ENCODE measurements at regions not wholly inside any gene's neighbourhood (a gene's known extent, or its start where the extent isn't known, plus 50 kb on each side); places are given as distances from the start of the nearest gene placed in this dataset.
"Not testable (repeated sequence)": the region's sequence is repeated elsewhere in the genome, so short reads cannot be mapped to it uniquely, and the experiment has no call there.

DNA sequence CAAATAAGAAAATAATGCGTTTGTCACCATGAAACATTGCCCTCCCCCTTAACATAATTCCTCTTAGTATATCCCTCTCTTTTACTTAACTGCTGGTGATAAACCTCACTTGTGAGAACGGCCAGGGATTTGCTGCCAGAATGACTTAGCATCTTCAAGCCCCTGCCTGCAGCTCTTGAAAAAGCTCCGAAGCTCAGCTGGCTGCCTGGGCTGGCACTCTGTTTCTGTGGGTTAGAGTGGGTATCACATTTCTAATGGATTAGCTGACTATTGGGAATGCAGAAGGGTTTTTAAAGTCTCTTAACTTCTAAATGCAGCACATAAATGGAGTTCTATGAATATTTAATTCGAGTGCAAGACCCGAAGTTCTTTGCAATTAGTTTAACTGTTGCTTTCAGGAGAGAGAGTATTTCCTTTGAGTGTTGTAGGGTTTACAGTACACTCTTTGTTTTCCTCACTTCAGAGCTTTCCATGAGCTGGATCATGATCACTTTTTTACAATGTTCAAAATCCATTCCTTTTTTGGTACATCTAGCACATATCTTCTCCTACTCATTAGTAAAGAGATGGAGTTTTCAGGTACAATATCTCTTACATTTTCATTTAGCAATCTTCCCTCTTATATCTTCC, 124.7 kb upstream of the RBMS3 start:
- no peak for DNase-seq

DNA sequence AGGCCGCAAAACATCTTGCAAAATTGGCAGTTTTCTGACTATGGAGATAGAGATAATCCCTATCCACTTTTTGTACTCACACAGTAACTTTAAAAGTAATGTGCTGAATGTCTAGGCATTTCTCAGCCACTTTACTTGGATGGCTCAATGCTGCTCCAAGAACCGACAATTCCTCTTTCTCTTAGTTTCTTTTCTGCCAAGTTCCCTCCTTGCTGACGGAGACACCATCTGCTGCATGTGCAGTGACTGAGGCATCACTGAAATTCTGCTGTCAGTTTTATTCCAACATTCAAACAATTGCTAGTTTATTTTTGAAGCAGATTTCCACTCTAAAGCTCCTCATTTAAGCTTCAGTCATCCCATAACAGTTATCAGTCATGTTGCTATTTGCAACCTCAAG, 116.0 kb upstream of the RBMS3 start:
- no peak for DNase-seq

DNA sequence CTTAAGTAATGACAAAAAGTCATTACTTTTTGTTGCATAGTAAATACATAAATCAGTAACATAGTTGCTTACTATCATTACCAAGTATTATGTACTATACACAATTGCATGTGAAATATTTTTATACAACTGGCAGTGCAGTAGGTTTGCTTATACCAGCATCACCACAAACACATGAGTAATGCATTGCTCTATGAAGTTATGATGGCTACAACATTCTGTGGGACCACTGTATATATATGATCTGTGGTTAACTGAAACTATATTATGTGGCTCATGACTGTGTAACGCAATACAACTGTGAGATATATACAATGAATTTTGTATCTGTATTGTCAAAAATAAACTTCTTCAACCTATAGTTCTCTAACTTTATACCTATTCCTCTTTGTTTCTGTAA, 113.7 kb upstream of the RBMS3 start:
- no peak for DNase-seq

DNA sequence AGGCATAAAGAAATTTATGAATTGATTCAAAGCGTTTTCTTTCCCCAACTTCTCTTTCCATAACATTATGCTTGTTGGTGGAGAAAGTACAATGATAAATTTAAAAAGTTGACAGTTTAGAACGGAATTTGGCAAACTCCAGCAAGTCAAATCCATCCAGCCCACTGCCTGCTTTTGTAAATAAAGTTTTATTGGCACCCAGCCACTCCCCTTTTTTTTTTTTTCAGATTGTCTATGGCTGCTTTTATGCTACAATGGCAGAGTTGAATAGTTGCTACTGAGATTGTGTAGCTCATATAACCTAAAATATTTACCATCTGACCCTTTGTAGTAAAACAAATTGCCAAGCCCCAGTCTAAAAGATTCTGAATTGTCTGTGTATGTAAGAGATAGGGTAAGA, 112.8 kb upstream of the RBMS3 start:
- DNase-seq, result no peak

DNA sequence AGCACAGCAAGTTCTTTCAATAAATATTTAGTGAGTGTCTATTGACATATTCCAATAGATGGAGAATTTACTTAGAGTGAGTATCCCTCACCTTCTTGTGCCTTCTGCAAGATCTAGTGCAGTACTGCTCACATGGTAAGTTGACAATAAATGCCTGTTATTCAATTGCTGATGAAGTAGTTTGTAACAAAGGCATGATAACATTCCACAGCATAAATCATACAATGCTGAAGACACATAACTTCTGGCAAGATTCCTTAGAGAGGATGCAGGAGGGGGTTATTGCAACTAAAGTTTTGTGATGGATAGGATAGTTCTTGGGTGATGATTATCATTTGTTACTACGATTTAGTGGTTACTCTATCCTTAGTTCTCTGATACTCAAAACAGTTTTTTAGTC, 112.2 kb upstream of the RBMS3 start:
- no peak for DNase-seq

DNA sequence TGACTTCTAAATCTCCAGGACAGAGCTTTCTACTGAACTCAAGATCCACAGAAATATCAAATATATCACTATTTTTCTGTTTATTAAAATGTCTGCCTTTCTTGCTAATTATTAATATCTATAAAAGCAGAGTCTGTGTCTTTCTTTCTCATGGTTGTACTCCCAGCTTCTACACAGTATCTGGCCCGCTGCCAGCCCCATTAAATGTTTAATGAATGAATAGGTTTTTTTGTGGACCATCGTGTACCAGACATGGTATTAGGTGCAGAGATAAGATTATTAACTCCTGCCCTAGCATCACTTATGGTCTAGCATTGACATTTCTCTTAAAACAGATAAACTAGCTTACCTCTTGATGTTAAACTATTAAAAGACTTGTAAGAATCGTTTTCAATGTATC, 111.4 kb upstream of the RBMS3 start:
- DNase-seq, result no peak

DNA sequence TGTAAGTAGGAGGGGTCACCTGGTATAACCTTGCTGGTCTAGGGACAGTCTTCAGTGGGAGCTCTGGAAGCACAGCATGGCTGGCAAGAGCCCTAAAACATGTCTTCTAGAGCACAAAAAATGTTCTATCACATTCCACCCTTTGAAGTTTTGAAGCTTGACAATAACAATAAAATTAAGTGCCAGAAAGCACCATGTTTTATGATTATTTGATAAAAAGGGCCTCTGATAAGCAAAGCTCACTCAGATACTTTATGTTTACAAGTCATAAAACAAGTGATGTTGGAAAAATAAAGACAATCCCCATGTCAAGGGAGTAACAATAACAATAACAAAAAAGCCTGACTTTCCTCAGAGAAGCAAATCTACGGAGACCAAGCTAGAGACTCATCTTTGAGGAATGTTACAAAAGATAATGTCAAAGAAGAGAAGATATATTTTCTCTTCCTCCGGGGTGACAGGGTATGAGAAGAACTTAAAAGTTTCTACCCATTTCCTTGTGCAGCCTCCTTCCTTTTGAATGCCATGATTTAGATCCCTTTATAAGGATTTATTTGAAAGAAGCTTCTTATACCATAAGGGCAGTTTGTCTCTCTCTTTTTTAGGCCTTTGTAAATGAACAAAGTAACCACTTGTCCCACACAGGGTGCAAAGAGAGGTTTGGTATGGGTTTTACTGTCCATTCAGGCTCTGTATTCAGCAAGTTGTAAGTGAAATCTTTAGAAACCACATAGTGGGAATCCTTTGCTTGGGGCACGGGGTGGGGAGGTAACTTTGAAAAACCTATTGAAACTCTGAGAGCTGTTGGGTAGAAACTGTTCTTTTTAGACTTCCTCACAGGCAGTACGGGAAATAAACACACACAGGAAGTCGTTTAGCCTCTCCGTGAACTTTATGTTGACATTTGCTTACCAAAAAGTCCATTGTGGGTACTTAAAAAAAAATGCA, 109.6 kb upstream of the RBMS3 start:
- no peak for DNase-seq

DNA sequence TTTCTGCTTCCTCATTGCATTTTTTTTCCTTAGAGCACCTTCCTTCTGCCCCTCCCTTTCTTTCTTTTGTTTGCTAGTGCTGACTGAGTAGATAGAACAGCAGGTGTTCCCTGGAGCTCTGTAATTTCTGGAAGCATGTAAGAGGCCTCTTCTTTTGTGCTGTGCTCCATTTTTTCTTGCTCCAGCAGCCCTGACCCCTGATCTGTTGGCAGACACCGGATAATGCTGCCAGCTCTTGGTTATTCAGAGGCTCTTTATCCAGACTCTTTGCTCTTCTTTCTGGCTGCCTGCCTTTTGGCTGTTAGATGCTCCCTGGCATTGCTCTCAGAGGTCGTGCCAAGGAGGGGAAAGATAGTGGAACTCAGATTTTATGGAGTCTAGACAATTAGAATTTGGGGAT, 104.4 kb upstream of the RBMS3 start:
- DNase-seq, result no peak

DNA sequence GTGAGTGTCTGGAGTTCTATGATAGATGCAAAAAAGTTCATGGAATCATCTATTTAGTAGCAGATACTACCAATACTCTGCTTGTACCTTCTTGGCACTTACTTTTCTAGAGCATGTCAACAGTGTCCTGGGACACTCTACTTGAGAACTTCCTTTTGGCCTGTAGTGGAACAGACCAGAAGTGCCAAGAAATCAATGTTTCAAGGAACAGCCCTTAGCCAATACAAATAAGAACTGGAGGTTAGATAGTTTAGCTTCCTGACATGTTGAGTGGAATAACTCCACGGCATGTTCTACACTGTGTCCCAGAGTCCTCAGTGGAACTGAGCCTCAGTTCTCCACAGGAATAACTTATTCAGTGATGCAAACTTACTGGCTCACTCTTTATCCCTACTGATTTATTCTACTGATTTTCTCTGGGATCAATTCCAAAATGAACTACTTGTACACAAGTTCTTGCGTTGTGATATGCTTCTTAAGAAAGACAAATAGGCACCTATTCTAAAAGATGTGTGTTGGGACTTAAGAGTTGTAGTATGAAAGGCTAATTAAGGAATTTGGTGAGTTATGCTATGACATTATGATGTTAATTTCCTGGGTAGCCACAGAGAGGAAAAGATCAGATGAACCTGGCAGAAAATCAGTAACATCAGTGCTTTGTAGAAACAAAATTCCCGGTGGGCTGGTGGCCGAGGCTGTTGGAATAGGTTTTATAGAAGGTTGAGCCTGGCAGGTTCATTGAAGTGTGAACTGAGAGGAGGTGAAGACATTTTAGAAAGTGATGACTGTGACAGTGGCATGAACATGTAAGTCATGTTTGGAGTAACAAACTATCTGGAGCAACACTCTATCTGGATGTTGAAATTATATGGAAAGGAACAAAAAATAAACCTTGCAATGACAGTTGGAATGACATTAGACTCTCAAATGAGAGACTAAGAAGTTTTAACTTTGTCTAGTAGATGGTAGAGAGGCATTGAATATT, 101.8 kb upstream of the RBMS3 start:
- DNase-seq, result no peak

DNA sequence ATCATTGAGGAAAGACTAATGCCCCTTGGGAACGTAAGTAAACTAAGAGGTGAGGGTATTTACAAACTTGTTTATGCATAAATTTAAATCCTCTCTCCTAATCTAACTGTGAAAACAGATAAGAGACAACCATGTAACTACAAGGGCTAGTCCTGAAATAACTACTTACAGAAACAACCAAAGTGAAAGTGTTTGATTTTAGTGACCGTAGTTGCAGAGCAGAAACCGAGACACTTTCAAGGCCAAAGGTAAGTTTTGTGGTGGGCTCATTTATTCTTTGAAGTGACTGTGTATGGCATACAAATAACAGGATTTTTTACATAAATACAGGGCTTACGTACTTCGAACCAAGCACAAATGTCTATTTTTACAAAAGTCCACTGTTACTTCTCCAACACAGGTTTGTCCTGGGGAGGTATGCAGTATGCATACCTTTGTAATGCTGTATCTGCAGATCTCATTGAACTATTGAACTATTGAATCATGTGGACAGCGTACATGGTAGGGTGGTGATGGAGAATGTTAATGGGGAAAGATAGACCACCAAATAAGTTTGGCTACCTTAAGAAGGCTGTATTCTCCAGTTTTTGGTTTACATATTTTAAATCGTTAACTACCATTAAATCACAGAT, 99.6 kb upstream of the RBMS3 start:
- no peak for DNase-seq

DNA sequence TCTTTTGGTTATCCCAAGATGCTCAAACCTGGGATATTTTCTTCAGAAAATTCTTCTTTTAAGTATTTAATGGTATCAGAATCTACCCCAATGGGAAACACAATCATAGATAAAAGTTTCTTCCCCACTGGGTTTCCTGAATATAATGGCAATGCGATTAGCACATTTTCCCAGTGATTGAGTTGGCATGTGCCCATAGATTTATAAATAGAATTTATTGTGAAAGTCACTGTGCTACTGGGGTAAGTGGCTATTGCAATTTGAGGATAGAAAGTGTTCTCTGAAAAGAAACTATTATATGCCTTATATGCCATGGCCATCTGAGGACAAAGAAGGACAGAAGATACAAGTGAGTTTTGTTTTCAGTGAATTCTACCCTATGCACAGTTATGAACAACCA, 99.0 kb upstream of the RBMS3 start:
- no peak for DNase-seq

DNA sequence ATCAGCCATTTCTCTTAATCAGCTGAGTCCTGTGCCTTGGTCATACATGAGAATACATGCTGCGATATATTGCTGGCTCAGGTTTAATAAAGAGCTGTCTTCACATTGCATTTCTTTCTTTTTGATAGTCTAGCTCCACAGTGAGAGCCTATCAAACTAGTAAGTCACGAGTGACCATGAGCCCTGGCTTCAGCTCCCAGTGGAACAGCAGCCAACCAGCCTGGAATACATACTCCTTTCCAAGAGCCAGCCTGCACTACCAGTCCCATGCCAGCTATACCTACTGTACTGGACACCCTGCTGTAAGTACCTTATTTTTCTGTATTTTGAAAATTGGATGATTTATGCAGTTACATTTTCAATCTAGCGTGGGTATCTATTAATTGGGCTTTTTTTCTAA, 98.0 kb upstream of the RBMS3 start:
- DNase-seq, result not testable (repeated sequence)

DNA sequence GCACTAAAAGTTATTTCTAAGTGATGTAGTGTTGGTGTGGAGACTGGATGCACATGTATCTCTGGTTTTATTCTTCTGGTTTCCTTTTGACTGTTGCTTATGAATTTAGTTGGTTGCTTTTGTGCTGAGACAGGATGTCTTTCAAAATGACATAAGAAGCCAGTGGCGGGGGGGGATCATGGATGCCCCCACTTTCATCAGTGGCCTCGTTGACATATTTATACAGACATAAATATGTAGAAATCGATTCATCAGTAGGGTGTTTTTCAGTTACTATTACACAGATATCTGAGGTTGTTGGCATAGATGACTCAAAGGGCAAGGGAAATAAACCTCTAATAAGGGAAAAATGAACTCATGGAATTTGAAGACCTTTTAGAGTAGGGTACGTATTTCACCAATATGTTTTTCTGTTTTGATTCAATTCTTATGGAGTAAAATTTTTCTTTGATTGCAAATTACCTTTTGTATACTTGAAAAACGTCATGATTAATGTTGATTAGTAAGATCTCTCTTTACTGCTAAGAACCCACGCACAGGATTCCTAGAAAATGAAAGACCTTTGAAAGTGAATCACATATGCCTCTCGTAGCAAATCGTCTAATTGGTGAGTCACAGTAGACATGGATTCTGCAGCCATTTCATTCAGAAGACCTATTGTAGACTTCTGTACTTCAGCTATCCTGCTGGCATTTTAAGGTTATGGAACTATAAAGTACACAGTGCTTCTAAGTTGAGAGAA, 97.4 kb upstream of the RBMS3 start:
- no peak for DNase-seq

DNA sequence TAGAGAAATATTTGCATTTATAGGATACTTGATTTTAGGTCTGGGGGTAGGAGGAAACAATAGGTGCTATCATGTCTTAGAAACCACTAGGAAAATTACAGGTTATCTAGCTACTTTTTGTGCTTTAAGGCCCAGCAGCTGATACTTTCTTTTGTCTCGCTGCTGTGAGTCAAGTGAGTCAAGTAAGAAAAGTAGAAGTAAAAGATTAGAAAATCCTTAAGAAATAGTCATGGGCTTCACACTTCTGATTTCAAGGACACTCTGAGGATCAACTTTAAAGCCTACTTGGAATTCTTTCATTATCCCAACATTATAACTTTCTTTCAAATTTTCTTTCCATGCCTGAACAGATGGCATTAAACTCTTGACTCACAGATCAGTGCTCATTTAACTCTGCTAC, 95.2 kb upstream of the RBMS3 start:
- DNase-seq, result no peak

DNA sequence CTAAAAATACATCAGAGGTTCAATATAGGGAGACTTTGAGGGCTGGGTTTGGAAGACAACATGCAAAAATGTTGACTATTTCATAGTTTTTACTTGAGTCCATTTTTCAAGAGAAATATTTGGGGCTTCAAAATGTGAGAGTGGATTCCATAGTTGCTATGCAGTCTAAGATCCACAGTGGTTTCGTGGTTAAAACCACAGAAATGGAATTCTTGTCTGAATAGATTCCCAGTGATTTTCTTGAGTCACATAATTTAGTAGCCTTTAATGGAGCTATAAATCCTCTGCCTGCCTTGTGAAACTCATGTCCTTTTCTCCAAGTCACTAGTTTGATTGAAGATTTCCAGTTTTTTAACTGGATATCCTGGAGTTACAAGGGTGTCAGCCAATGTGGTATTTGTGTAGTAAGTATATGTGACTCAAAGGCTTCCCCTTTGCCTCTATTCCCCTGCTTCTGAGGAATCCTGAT, 94.7 kb upstream of the RBMS3 start:
- DNase-seq, result no peak

DNA sequence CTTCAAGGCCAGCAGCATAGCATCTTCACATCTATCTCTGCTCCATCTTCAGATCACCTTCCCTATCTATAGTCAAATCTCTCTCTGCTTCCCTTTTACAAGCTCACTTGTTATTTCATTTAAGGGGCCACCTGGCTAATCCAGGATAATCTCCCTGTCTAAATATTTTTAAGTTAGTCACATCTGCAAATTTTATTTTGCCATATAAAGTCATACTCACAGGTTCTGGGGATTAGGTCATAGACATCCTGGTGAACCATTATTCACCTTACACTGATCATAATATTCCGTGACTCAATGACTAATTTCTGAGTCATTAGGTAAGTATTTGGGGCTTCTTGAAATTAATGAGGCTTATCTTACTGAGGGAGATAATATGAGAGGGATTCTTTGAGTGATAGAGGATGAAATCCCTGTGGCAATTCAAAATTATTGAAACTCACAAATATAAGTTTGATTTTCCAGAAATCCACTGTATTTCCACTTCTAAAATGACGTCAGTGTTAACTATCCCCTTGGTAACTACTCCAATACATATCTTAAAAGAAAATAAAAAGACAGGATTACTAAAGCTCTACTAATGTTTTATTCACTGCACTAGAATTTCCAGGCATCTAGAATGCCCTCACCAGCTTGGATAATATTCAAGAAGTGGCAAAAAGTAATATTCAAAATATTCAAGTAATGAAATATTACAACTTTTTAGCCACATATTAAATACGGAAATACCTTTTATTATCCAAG, 93.7 kb upstream of the RBMS3 start:
- DNase-seq, result no peak

DNA sequence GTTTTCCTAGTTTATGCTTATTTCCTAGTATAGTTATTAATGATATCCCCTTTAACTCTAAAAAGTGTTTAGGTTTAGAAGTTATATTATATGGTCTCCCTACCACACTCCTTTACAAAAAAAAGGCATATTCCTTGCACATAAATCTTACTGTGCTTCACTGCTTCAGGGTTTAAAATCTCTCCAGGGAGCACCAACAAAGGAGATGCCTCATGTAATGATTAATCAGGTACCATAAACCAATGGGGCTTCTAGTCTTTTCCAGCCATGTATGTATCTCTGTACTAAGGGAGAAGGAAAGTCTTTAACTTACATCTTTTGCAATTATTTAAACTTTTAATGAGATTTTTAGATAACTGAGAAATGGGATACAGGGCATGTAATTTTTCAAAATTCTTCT, 91.5 kb upstream of the RBMS3 start:
- DNase-seq, result no peak

DNA sequence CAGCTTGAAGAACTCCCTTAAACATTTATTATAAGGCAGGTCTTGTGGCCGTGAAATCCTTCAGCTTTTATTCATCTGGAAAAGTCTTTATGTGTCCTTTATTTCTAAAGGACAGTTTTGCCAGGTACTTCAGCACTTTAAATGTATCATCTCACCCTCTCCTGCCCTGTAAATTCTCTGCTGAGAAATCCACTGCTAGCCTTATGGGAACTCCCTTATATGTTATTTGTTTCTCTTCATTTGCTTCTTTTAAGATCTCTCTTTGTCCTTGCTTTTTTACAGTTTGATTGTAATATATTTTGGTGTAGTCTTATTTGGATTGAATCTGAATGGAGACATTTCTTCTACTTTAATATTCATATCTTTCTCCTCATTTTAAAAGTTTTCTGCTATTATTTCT, 86.7 kb upstream of the RBMS3 start:
- no peak for DNase-seq

DNA sequence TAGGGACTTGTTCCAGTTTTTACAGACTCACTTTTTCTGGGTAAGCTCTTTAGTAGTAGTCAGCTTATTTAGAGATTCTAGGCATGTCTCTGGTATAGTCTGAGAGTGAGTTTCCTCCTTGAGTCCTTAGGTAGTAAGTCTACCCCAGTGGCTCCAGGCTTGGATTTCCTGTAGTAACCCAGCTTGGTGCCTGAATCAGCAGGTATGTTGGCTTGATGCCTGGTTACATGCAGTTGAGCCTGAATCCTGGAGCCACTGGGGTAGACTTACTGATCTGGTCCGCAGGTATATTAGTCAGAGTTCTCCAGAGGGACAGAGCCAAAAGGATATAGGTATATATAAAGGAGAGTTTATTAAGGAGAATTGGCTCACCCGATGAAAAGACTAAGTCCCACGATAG, 85.8 kb upstream of the RBMS3 start:
- DNase-seq, result no peak

DNA sequence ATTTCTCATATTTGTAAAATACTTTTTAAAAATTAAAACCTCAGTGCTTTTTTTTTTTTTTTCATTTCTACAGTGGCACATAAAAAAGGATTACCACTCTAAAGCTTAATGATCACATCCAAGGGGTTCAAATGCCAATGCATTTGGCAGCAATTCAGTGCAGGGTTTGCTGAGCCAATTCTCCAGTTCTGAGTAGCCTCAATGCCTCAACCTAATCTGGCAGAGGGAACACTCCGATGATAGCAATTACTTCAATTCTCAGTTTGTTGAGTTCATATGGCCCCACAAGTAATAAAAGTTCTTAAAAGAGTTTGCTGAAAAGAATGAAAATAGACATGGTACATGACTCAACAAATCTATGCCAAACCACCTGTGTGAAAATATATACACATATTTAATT, 79.3 kb upstream of the RBMS3 start:
- DNase-seq, result no peak

DNA sequence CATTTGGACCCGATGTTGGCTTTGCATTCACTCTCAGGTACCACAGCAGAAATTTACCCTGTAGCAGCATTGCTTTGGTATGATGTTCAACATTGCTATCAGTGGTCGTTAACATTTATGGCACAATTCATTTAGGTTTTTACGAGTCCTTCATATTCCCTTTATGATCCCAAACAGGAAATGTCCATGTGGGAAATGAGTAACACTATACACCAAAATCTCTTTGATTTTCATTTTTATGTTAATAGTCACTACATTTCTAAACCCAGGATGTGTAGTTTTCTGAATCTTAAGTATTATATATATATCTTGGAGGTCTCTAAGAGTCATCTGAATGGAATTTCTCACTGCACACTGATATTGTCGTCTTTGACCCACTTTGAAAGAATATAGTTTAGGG, 78.5 kb upstream of the RBMS3 start:
- no peak for DNase-seq

Data from hematopoietic multipotent progenitor cell treated with erythropoietin and hydrocortisone succinate and interleukin-3 and kit ligand, for 8 days (in vitro differentiated cells).